K562 (cell line): ENCODE measurements at regions not wholly inside any gene's neighbourhood (a gene's known extent, or its start where the extent isn't known, plus 50 kb on each side); places are given as distances from the start of the nearest gene placed in this dataset.

Experiments
- ATAC-seq: fragments of 200-7000 bp; cut with Tn5 transposase; 3 replicates; pipeline ENCODE4 v1.9.1; 2020; ENCODE audit warnings: moderate library complexity
- BruUV-seq: library from RNA; stranded (reverse); fragments of 400-500 nt; replicated peaks from 2 replicates; lab custom pipeline; 2021; lab: Mats Ljungman, UMichigan
- CTCF ChIA-PET: fragments of 300-600 bp; formaldehyde crosslinking; extraction: SDS; loops from one replicate; lab custom pipeline; 2021; ENCODE audit warnings: low intra/inter-chr PET ratio; lab: Yijun Ruan, JAX
- POLR2A ChIA-PET: fragments of 300-600, 350-650 bp; sonication (Branson Sonifier 250); formaldehyde crosslinking; extraction: SDS; loops from one replicate; lab custom pipeline; 2021; ENCODE audit warnings: antibody characterized with exemption, inconsistent platforms; lab: Yijun Ruan, JAX
- DNase-seq, 4 experiments: peaks; one replicate each; pipeline versions ENCODE4 v3.0.0 to v3.0.0-alpha.2; 2011 to 2018; ENCODE audit warnings: low spot score in 3 of 4, mixed read lengths in 3 of 4; ENCODE audit errors: extremely low read depth in 1 of 4
- FAIRE-seq: peaks from 2 replicates; lab custom pipeline; 2011; peaks lifted over from hg19 to GRCh38; lab: Jason Lieb, UNC
- H2AFZ ChIP-seq: 2 replicates; pipeline ENCODE4 v1.6.0; 2011; ENCODE audit warnings: low read depth, low read length, control low read depth, inconsistent platforms
- H3K27ac ChIP-seq: fragments of 200-600 bp; 3 replicates; pipeline ENCODE4 v1.8.0; 2011; ENCODE audit warnings: low read depth, mild to moderate bottlenecking, control low read depth, inconsistent platforms, low read length, moderate library complexity, mixed read lengths; ENCODE audit errors: extremely low read depth
- H3K27me3 ChIP-seq, 2 experiments: fragments of 300-600 bp in 1 of 2; 2 replicates in 1 of 2; 3 replicates in 1 of 2; pipeline versions ENCODE4 v1.6.0 to v1.8.0; 2011; ENCODE audit warnings: inconsistent platforms in 2 of 2, low read length in 2 of 2, mild to moderate bottlenecking in 1 of 2, mixed read lengths in 1 of 2, moderate library complexity in 1 of 2; ENCODE audit not compliant: control insufficient read depth in 2 of 2, insufficient read depth in 2 of 2
- H3K36me3 ChIP-seq: fragments of 300-600 bp; 3 replicates; pipeline ENCODE4 v1.8.0; 2011; ENCODE audit warnings: mild to moderate bottlenecking, low read length, inconsistent platforms; ENCODE audit not compliant: control insufficient read depth, insufficient read depth
- H3K4me1 ChIP-seq, 2 experiments: fragments of 200-600 bp in 1 of 2; replicated peaks in 1 of 2; 2 replicates in 1 of 2; 3 replicates in 1 of 2; pipeline versions ENCODE4 v1.5.1 to v1.8.0; 2011; ENCODE audit warnings: inconsistent platforms in 2 of 2, low read length in 2 of 2, mild to moderate bottlenecking in 1 of 2, mixed read lengths in 1 of 2, moderate library complexity in 1 of 2; ENCODE audit not compliant: control insufficient read depth in 2 of 2, insufficient read depth in 2 of 2
- H3K4me2 ChIP-seq: 2 replicates; pipeline ENCODE4 v1.6.1; 2011; ENCODE audit warnings: low read length, control low read depth, inconsistent platforms, mixed read lengths; ENCODE audit not compliant: insufficient read depth
- H3K4me3 ChIP-seq: fragments of 200-600 bp; sonication (generic), shearing (Covaris generic); 2 replicates; pipeline ENCODE4 v1.5.1; 2016; ENCODE audit warnings: control low read depth, inconsistent platforms
- H3K79me2 ChIP-seq: fragments of 200-600 bp; 3 replicates; pipeline ENCODE4 v1.8.0; 2011; ENCODE audit warnings: low read length, inconsistent platforms; ENCODE audit not compliant: control insufficient read depth, insufficient read depth
- H3K9ac ChIP-seq, 2 experiments: 2 replicates each; pipeline versions ENCODE4 v1.6.0 to v1.6.1; 2011; ENCODE audit warnings: low read depth in 2 of 2, low read length in 2 of 2, control low read depth in 1 of 2, inconsistent platforms in 1 of 2, mild to moderate bottlenecking in 1 of 2, mixed read lengths in 1 of 2; ENCODE audit not compliant: insufficient read depth in 1 of 2
- H3K9me1 ChIP-seq: one replicate; pipeline ENCODE4 v1.6.0; 2011; ENCODE audit warnings: inconsistent platforms, mild to moderate bottlenecking, low read length, moderate library complexity; ENCODE audit not compliant: control insufficient read depth, insufficient read depth
- H3K9me3 ChIP-seq: replicated peaks from 2 replicates; pipeline ENCODE4 v1.5.1; 2011; ENCODE audit warnings: low read depth, low read length, inconsistent platforms; ENCODE audit not compliant: control insufficient read depth, insufficient read depth
- H4K20me1 ChIP-seq: replicated peaks from 2 replicates; pipeline ENCODE4 v1.6.1; 2011; ENCODE audit warnings: low read length, inconsistent platforms, mixed read lengths; ENCODE audit not compliant: control insufficient read depth, insufficient read depth
- CREB1 ChIP-seq, 2 experiments: sonication (generic) in 1 of 2; formaldehyde crosslinking in 1 of 2; IDR thresholded peaks; 2 replicates each; pipeline versions ENCODE4 v1.6.1 to v1.8.0; 2012 to 2022; ENCODE audit warnings: inconsistent platforms in 1 of 2, mild to moderate bottlenecking in 1 of 2, missing genetic modification reagents in 1 of 2, moderate library complexity in 1 of 2
- MECOM ChIP-seq: fragments of 250-450 bp; sonication (Bioruptor Pico); IDR thresholded peaks from 2 replicates; pipeline ENCODE4 v1.8.0; 2022; ENCODE audit warnings: inconsistent platforms
- RAD21 ChIP-seq, 2 experiments: fragments of 250-450 bp in 1 of 2; fragments of 450-650 bp in 1 of 2; sonication (Bioruptor Pico) in 1 of 2; formaldehyde crosslinking in 1 of 2; IDR thresholded peaks in 1 of 2; conservative IDR thresholded peaks in 1 of 2; 2 replicates each; pipeline versions ENCODE4 v1.4.0 to v1.8.0; 2020 to 2022; ENCODE audit warnings: mild to moderate bottlenecking in 2 of 2, moderate library complexity in 1 of 2
- TAL1 ChIP-seq: fragments of 450-650 bp; IDR thresholded peaks from 2 replicates; pipeline ENCODE4 v1.6.1; 2016; ENCODE audit warnings: mild to moderate bottlenecking
- XRCC3 ChIP-seq: fragments of 450-650 bp; IDR thresholded peaks from 2 replicates; pipeline ENCODE4 v1.6.1; 2017; ENCODE audit warnings: mild to moderate bottlenecking, moderate library complexity
- ZEB2 ChIP-seq: fragments of 450-650 bp; IDR thresholded peaks from 2 replicates; pipeline ENCODE4 v1.6.1; 2016
- WGBS: fragments of 100-300 bp; shearing (Covaris generic); methylation state at CpG from one replicate; pipeline ENCODE4 v1.1.6; 2016; ENCODE audit warnings: low coverage, mixed read lengths; ENCODE audit not compliant: insufficient coverage; ENCODE audit errors: missing lambda C conversion rate; 5-methylcytosine and 5-hydroxymethylcytosine counted together
- in situ Hi-C: fragments of 300-500 bp; cut with MboI; formaldehyde crosslinking; loops from 4 replicates; pipeline ENCODE4 v1.15.0; 2018; ENCODE audit warnings: inconsistent platforms, mixed read lengths
- intact Hi-C: fragments of 100-400 bp; cut with micrococcal nuclease; formaldehyde crosslinking; loops from 2 replicates; pipeline ENCODE4 v1.14.2; 2022
- TF ChIP-seq, protein P1 (sequence below): fragments of 450-650 bp; formaldehyde crosslinking; IDR thresholded peaks from 2 replicates; pipeline ENCODE4 v1.4.0; 2020; ENCODE audit warnings: mild to moderate bottlenecking, moderate library complexity
- TF ChIP-seq, protein P2 (sequence below): sonication (generic); IDR thresholded peaks from 2 replicates; pipeline ENCODE4 v1.6.1; 2016
- TF ChIP-seq, protein P3 (sequence below), 2 experiments: fragments of 450-650 bp in 1 of 2; sonication (generic) in 1 of 2; formaldehyde crosslinking in 1 of 2; IDR thresholded peaks in 1 of 2; conservative IDR thresholded peaks in 1 of 2; 2 replicates each; pipeline versions ENCODE4 v1.6.1 to v1.8.1; 2016 to 2023; ENCODE audit warnings: mild to moderate bottlenecking in 2 of 2, moderate library complexity in 2 of 2, inconsistent platforms in 1 of 2, missing genetic modification reagents in 1 of 2
- TF ChIP-seq, protein P4 (sequence below): fragments of 450-650 bp; IDR thresholded peaks from 2 replicates; pipeline ENCODE4 v1.6.1; 2016; ENCODE audit warnings: mild to moderate bottlenecking
- TF ChIP-seq, protein P5 (sequence below): IDR thresholded peaks from 2 replicates; pipeline ENCODE4 v1.6.1; 2016; ENCODE audit warnings: missing genetic modification characterization, missing compliant biosample characterization

DNA sequence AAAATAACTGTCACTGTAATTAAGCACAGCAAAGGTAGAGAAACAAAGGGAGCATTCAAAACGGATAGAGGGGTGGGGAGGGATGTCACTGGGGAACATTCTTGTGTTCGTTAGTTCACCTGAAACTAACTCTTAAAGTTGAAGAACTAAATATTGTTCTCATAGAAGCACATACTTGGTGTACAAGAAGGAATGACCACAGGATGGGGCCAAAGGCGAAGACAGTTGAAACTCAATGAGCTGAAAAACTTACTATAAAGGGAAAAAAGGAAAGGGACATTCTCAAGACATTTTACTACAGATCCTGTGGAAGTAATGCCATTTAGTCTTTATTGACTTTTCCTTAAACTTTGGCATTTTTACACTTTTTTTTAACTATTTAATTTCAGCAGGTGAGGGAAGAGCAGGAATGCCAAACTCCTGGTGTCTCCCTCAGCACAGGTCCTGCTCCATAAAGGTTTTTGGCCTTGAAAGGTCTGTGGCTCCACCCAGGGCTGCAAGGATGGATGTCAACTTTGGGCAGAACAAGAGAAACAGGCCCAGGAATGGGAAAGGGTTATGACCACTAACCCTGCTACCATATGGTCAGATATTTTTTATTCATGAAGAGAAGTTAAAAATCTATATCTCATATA is 197.6 kb upstream of the RASA1 start (continued):
- TF ChIP-seq, protein P1, sequence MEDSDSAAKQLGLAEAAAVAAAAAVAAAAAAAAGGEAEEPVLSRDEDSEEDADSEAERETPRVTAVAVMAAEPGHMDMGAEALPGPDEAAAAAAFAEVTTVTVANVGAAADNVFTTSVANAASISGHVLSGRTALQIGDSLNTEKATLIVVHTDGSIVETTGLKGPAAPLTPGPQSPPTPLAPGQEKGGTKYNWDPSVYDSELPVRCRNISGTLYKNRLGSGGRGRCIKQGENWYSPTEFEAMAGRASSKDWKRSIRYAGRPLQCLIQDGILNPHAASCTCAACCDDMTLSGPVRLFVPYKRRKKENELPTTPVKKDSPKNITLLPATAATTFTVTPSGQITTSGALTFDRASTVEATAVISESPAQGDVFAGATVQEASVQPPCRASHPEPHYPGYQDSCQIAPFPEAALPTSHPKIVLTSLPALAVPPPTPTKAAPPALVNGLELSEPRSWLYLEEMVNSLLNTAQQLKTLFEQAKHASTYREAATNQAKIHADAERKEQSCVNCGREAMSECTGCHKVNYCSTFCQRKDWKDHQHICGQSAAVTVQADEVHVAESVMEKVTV (CRISPR knock-in tag): peak; percentile 68
- TF ChIP-seq MECOM (CRISPR knock-in tag): no peak
- TF ChIP-seq, all 486 proteins: peak for 4

DNA sequence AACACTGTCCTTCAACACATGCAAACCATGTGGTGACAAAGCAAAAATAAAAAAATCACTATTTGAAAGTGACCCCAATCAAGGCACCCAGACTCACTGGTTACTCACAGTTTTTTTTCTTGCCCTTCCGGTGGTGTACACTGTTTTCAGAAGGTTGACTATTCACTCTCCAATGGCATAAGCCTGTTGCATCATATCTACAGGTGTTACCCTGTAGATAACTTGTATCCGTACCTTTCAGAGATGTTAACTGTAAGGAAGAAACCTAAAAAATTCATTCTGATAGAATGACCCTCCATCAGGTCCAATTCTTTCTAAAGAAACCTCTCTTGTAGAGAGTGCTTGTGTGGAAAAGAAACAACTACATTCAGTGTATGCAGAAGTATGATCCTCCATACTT is 193.6 kb upstream of the RASA1 start:
- ATAC-seq (peak; percentile 28; the same call in 2 of the 3 replicates), DNase-seq (no peak), FAIRE-seq (no peak)
- Histone ChIP-seq H3K27ac (no peak overlapping the region), H3K9me1 (no peaks in the 10 kb centered on the region), H3K9me3 (no peaks in the 10 kb centered on the region), H3K4me1 (no peaks in the 10 kb centered on the region; a peak in 1 of 5 replicates), H4K20me1 (no peaks in the 10 kb centered on the region), H3K36me3 (no peaks in the 10 kb centered on the region), H3K9ac (no peak overlapping the region), H3K4me2 (no peak overlapping the region), H3K79me2 (no peaks in the 10 kb centered on the region), H2AFZ (0 out of 2 replicates have a peak overlapping the region, but pooled peaks have one; percentile 20), H3K4me3 (no peak overlapping the region), H3K27me3 (no peaks in the 10 kb centered on the region)
- ChIA-PET POLR2A (interaction anchor here (1.1 kb wide), 1 partner anchor 20 kb away, joined by 3 read pairs; no protein-coding TSS in a partner anchor), CTCF (no interaction called here)
- intact Hi-C loops: loop anchor here (5.0 kb wide), 1 partner anchor 318 kb away; no protein-coding TSS in a partner anchor
- in situ Hi-C loops: no loop called here
- BruUV-seq: no TSS peak
- WGBS: 10% methylated on average over 1 of the region's 2 CpGs
- TF ChIP-seq, protein P2, sequence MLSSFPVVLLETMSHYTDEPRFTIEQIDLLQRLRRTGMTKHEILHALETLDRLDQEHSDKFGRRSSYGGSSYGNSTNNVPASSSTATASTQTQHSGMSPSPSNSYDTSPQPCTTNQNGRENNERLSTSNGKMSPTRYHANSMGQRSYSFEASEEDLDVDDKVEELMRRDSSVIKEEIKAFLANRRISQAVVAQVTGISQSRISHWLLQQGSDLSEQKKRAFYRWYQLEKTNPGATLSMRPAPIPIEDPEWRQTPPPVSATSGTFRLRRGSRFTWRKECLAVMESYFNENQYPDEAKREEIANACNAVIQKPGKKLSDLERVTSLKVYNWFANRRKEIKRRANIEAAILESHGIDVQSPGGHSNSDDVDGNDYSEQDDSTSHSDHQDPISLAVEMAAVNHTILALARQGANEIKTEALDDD: no peak
- TF ChIP-seq, protein P3, sequence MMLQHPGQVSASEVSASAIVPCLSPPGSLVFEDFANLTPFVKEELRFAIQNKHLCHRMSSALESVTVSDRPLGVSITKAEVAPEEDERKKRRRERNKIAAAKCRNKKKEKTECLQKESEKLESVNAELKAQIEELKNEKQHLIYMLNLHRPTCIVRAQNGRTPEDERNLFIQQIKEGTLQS (IDR thresholded peaks at IDR 0.05): peak; percentile 50; the same call in 1 of the 2 replicates
- TF ChIP-seq, protein P3 (CRISPR knock-in tag; conservative IDR thresholded peaks at IDR 0.05): no peak
- TF ChIP-seq ZEB2 (0 out of 2 replicates have a peak, but pooled peaks have one; percentile 27), TAL1 (0 out of 2 replicates have a peak, but pooled peaks have one; percentile 14), RAD21 (CRISPR knock-in tag; conservative IDR thresholded peaks at IDR 0.05 in 1 of 2, IDR thresholded peaks at IDR 0.05 in 1 of 2) (no peak), CREB1 (IDR thresholded peaks at IDR 0.05) (no peak), CREB1 (CRISPR knock-in tag; IDR thresholded peaks at IDR 0.05) (no peak), XRCC3 (no peak)
- TF ChIP-seq, protein P4, sequence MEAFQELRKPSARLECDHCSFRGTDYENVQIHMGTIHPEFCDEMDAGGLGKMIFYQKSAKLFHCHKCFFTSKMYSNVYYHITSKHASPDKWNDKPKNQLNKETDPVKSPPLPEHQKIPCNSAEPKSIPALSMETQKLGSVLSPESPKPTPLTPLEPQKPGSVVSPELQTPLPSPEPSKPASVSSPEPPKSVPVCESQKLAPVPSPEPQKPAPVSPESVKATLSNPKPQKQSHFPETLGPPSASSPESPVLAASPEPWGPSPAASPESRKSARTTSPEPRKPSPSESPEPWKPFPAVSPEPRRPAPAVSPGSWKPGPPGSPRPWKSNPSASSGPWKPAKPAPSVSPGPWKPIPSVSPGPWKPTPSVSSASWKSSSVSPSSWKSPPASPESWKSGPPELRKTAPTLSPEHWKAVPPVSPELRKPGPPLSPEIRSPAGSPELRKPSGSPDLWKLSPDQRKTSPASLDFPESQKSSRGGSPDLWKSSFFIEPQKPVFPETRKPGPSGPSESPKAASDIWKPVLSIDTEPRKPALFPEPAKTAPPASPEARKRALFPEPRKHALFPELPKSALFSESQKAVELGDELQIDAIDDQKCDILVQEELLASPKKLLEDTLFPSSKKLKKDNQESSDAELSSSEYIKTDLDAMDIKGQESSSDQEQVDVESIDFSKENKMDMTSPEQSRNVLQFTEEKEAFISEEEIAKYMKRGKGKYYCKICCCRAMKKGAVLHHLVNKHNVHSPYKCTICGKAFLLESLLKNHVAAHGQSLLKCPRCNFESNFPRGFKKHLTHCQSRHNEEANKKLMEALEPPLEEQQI: no peak
- TF ChIP-seq, protein P5, sequence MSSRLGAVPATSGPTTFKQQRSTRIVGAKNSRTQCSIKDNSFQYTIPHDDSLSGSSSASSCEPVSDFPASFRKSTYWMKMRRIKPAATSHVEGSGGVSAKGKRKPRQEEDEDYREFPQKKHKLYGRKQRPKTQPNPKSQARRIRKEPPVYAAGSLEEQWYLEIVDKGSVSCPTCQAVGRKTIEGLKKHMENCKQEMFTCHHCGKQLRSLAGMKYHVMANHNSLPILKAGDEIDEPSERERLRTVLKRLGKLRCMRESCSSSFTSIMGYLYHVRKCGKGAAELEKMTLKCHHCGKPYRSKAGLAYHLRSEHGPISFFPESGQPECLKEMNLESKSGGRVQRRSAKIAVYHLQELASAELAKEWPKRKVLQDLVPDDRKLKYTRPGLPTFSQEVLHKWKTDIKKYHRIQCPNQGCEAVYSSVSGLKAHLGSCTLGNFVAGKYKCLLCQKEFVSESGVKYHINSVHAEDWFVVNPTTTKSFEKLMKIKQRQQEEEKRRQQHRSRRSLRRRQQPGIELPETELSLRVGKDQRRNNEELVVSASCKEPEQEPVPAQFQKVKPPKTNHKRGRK: no peak
